Stomach (tissue), 4 donors: ENCODE measurements at regions not wholly inside any gene's neighbourhood (a gene's known extent, or its start where the extent isn't known, plus 50 kb on each side); places are given as distances from the start of the nearest gene placed in this dataset.

Experiments used
- EP300 ChIP-seq: sonication (generic); formaldehyde crosslinking; IDR thresholded peaks from one replicate; pipeline ENCODE4 v1.6.1; 2017; ENCODE audit warnings: antibody characterized with exemption
- POLR2A ChIP-seq, 4 donors: fragments of 450-650 bp; IDR thresholded peaks; one replicate each; pipeline ENCODE4 v1.6.1; 2016; ENCODE audit warnings: antibody characterized with exemption in 4 of 4, control low read depth in 2 of 4, mild to moderate bottlenecking in 1 of 4, moderate library complexity in 1 of 4
- POLR2AphosphoS5 ChIP-seq, 3 donors: sonication (generic); formaldehyde crosslinking; IDR thresholded peaks; one replicate each; pipeline ENCODE4 v1.6.1; 2016; ENCODE audit warnings: antibody characterized with exemption in 3 of 3
- TF ChIP-seq, protein P1 (sequence below), 7 experiments: fragments of 450-650 bp in 4 of 7; fragments of 200-600 bp in 3 of 7; sonication (generic) in 3 of 7; IDR thresholded peaks; one replicate each; pipeline ENCODE4 v1.5.1; 2016 to 2019; ENCODE audit warnings: antibody characterized with exemption in 7 of 7, control low read depth in 2 of 7, mild to moderate bottlenecking in 1 of 7

DNA sequence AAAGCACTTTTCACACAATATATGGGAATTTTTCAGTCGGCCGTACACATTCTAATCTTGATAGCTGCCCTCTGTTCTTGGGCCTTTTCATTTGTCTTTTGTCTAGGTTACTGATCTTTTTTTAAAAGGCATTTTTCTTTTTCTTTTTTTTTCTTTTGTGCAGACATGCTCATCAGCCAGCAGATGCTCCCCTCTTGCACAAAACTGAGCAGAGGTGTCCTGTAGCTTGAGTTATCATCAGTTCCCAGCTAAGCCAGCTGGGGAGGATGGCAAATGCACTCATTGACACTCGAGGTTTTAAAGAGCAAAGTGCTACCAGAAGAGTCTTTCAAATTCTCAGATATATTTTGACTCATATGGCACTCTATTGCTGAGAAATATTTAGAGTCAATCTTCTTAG is 913.9 kb upstream of the SEL1L start:
- TF ChIP-seq EP300 (no peak), POLR2AphosphoS5 (IDR thresholded peaks at IDR 0.05) (no peak), POLR2A (IDR thresholded peaks at IDR 0.05) (no peak)
- TF ChIP-seq, protein P1, sequence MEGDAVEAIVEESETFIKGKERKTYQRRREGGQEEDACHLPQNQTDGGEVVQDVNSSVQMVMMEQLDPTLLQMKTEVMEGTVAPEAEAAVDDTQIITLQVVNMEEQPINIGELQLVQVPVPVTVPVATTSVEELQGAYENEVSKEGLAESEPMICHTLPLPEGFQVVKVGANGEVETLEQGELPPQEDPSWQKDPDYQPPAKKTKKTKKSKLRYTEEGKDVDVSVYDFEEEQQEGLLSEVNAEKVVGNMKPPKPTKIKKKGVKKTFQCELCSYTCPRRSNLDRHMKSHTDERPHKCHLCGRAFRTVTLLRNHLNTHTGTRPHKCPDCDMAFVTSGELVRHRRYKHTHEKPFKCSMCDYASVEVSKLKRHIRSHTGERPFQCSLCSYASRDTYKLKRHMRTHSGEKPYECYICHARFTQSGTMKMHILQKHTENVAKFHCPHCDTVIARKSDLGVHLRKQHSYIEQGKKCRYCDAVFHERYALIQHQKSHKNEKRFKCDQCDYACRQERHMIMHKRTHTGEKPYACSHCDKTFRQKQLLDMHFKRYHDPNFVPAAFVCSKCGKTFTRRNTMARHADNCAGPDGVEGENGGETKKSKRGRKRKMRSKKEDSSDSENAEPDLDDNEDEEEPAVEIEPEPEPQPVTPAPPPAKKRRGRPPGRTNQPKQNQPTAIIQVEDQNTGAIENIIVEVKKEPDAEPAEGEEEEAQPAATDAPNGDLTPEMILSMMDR (IDR thresholded peaks at IDR 0.05) = no peak
